Neutrophil (primary cell): ENCODE measurements at regions not wholly inside any gene's neighbourhood (a gene's known extent, or its start where the extent isn't known, plus 50 kb on each side); places are given as distances from the start of the nearest gene placed in this dataset.

ENCODE experiments used
- H3K27ac ChIP-seq: fragments of 200-600 bp; sonication (generic); 2 replicates; pipeline ENCODE4 v1.5.1; 2016; ENCODE audit warnings: mild to moderate bottlenecking, moderate library complexity
- H3K27me3 ChIP-seq: fragments of 200-600 bp; sonication (generic); 2 replicates; pipeline ENCODE4 v1.6.0; 2016; ENCODE audit warnings: mild to moderate bottlenecking
- H3K36me3 ChIP-seq: fragments of 200-600 bp; sonication (generic); 2 replicates; pipeline ENCODE4 v1.5.1; 2017
- H3K4me1 ChIP-seq, 2 experiments: fragments of 200-600 bp in 1 of 2; sonication (generic) in 1 of 2; 1 replicate in 1 of 2; 2 replicates in 1 of 2; pipeline versions ENCODE4 v1.5.1 to v1.6.1; 2013 to 2016; ENCODE audit warnings: low read depth in 1 of 2, low read length in 1 of 2, mild to moderate bottlenecking in 1 of 2, moderate library complexity in 1 of 2; ENCODE audit not compliant: control insufficient read depth in 1 of 2, insufficient read depth in 1 of 2
- H3K4me3 ChIP-seq, 2 experiments: fragments of 200-600 bp in 1 of 2; sonication (generic) in 1 of 2; 1 replicate in 1 of 2; 2 replicates in 1 of 2; pipeline ENCODE4 v1.5.1; 2013 to 2016; ENCODE audit warnings: low read depth in 1 of 2, low read length in 1 of 2, mild to moderate bottlenecking in 1 of 2, moderate library complexity in 1 of 2
- H3K9me3 ChIP-seq: fragments of 200-600 bp; sonication (generic); 2 replicates; pipeline ENCODE4 v1.5.1; 2016
- TF ChIP-seq, protein P1 (sequence below): fragments of 200-600 bp; sonication (generic); IDR thresholded peaks from 2 replicates; pipeline ENCODE4 v1.5.1; 2016; ENCODE audit warnings: antibody characterized with exemption

- no peaks in the 10 kb centered on the region for H3K27me3 ChIP-seq
- H3K4me1 ChIP-seq = no peaks in the 10 kb centered on the region
- no peak overlapping the region for H3K27ac ChIP-seq
- H3K36me3 ChIP-seq = no peaks in the 10 kb centered on the region
- H3K4me3 ChIP-seq = no peak overlapping the region
- TF ChIP-seq, protein P1, sequence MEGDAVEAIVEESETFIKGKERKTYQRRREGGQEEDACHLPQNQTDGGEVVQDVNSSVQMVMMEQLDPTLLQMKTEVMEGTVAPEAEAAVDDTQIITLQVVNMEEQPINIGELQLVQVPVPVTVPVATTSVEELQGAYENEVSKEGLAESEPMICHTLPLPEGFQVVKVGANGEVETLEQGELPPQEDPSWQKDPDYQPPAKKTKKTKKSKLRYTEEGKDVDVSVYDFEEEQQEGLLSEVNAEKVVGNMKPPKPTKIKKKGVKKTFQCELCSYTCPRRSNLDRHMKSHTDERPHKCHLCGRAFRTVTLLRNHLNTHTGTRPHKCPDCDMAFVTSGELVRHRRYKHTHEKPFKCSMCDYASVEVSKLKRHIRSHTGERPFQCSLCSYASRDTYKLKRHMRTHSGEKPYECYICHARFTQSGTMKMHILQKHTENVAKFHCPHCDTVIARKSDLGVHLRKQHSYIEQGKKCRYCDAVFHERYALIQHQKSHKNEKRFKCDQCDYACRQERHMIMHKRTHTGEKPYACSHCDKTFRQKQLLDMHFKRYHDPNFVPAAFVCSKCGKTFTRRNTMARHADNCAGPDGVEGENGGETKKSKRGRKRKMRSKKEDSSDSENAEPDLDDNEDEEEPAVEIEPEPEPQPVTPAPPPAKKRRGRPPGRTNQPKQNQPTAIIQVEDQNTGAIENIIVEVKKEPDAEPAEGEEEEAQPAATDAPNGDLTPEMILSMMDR = no peak
- H3K9me3 ChIP-seq = no peaks in the 10 kb centered on the region
These were observed 301.6 kb downstream of the ZPLD1 start for GRCh38 chr3:102736288-102736974.

DNA sequence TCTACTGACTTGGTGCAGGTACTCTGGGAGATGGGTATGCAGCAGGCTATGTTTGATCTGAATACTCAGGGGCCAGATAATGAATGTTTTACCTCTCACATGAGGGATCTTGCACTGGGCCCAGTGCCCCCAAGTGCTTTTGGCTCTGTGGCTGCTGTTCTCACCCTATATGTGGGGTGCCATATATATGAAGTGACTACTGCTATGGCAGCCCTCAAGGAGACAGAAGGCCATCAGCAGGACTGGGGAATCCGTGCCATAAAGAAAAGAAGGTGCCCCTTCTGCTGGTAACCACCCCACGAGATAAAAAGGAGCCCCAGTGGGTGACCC, 302.1 kb downstream of the ZPLD1 start:
- Histone ChIP-seq H3K4me1 (no peaks in the 10 kb centered on the region), H3K4me3 (no peak overlapping the region), H3K36me3 (no peaks in the 10 kb centered on the region), H3K27me3 (no peaks in the 10 kb centered on the region), H3K9me3 (no peaks in the 10 kb centered on the region), H3K27ac (no peak overlapping the region)
- TF ChIP-seq, protein P1 = no peak

DNA sequence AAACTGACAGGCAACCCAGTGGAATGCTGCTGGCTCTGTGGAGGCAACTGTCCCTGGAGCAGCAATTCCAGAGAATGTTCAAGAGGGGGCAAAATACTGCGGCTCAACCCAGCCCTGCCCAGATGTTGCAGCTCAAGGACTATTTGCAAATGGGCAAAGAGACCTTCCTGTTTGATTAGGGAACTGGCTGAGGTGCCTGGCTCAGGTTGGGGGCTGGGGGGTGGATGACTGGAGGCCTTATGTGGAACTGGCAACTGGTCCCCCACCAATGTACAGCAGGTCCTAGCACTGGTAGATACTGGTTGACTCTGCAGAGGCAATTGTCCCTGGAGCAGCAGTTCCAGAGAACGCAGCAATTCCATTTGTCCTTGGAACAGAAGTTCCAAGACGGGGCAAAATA, 302.5 kb downstream of the ZPLD1 start:
- Histone ChIP-seq H3K27me3 (no peaks in the 10 kb centered on the region), H3K27ac (no peak overlapping the region), H3K36me3 (no peaks in the 10 kb centered on the region), H3K4me1 (no peaks in the 10 kb centered on the region), H3K9me3 (no peaks in the 10 kb centered on the region), H3K4me3 (no peak overlapping the region)
- TF ChIP-seq, protein P1 = no peak

DNA sequence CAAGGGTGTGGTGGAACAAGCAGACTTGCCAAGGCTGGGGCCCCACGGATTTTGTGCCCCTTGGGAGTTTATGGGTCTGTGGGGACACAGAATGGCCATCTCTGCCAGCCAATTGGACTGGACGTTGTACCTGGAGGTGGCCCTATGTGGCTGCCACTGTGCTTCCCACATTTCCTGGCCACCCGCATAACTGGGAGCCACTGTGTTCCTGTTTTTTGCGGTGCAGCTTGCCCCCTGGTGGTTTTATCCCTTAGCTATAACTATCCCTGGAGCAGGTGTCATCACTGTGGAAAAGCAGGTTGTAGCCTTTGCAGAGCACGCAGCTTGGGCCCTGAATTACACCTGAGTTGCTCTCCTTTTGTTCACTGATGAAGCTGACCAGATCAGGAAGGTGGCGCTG, 306.3 kb downstream of the ZPLD1 start:
- H3K27me3 ChIP-seq = no peaks in the 10 kb centered on the region
- no peaks in the 10 kb centered on the region for H3K9me3 ChIP-seq
- no peak overlapping the region for H3K4me3 ChIP-seq
- TF ChIP-seq, protein P1 = no peak
- H3K27ac ChIP-seq = no peak overlapping the region
- H3K36me3 ChIP-seq = no peaks in the 10 kb centered on the region
- H3K4me1 ChIP-seq = no peaks in the 10 kb centered on the region

- Histone ChIP-seq H3K27me3 (no peaks in the 10 kb centered on the region), H3K4me3 (no peak overlapping the region), H3K36me3 (no peaks in the 10 kb centered on the region), H3K4me1 (no peaks in the 10 kb centered on the region), H3K27ac (no peak overlapping the region), H3K9me3 (no peaks in the 10 kb centered on the region)
- TF ChIP-seq, protein P1 = no peak
These were observed 306.9 kb downstream of the ZPLD1 start for GRCh38 chr3:102741694-102742093.

GRCh38 chr3:102745881-102746280, 311.1 kb downstream of the ZPLD1 start:
- H3K27ac ChIP-seq = no peak overlapping the region
- H3K36me3 ChIP-seq = no peaks in the 10 kb centered on the region
- H3K4me3 ChIP-seq = no peak overlapping the region
- no peaks in the 10 kb centered on the region for H3K27me3 ChIP-seq
- no peaks in the 10 kb centered on the region for H3K9me3 ChIP-seq
- H3K4me1 ChIP-seq = no peaks in the 10 kb centered on the region
- TF ChIP-seq, protein P1 = no peak
